AG10803 (cell line): ENCODE measurements at regions not wholly inside any gene's neighbourhood (a gene's known extent, or its start where the extent isn't known, plus 50 kb on each side); places are given as distances from the start of the nearest gene placed in this dataset.
"Not testable (repeated sequence)": the region's sequence is repeated elsewhere in the genome, so short reads cannot be mapped to it uniquely, and the experiment has no call there.

ENCODE experiments used
- DNase-seq: peaks from one replicate; pipeline ENCODE4 v3.0.0; 2010; ENCODE audit warnings: low read depth
- H3K4me3 ChIP-seq: 2 replicates; pipeline ENCODE4 v1.5.1; 2011; ENCODE audit warnings: mild to moderate bottlenecking, low read length, control low read depth
- CTCF ChIP-seq: conservative IDR thresholded peaks from 2 replicates; pipeline ENCODE4 v1.5.1; 2011; ENCODE audit warnings: mild to moderate bottlenecking, low read length, control low read depth, inconsistent platforms

GRCh38 chr13:37294472-37294871, 189.0 kb upstream of the CSNK1A1L start:
- no peak for TF ChIP-seq CTCF
- no peak overlapping the region for H3K4me3 ChIP-seq
- DNase-seq = no peak

- no peak overlapping the region for H3K4me3 ChIP-seq
- no peak for DNase-seq
- no peak for TF ChIP-seq CTCF
These were observed 187.8 kb upstream of the CSNK1A1L start for GRCh38 chr13:37293295-37293694.

GRCh38 chr13:37290716-37291505, 185.4 kb upstream of the CSNK1A1L start:
- TF ChIP-seq CTCF = no peak
- H3K4me3 ChIP-seq = no peak overlapping the region
- DNase-seq = no peak

GRCh38 chr13:37289212-37289935, 183.9 kb upstream of the CSNK1A1L start:
- TF ChIP-seq CTCF = no peak
- no peak for DNase-seq
- H3K4me3 ChIP-seq = no peak overlapping the region

GRCh38 chr13:37288057-37288720, 182.7 kb upstream of the CSNK1A1L start:
- H3K4me3 ChIP-seq = no peak overlapping the region
- no peak for TF ChIP-seq CTCF
- no peak for DNase-seq

- not testable (repeated sequence) for DNase-seq, H3K4me3 ChIP-seq
These were observed 174.8 kb upstream of the CSNK1A1L start for GRCh38 chr13:37280231-37280630.

- no peak overlapping the region for H3K4me3 ChIP-seq
- peak; percentile 19; the same call in 1 of the 2 replicates for TF ChIP-seq CTCF
- peak; percentile 79 for DNase-seq
These were observed 172.1 kb upstream of the CSNK1A1L start for GRCh38 chr13:37277435-37278144.
